ENCODE measurements at regions not wholly inside any gene's neighbourhood (a gene's known extent, or its start where the extent isn't known, plus 50 kb on each side); places are given as distances from the start of the nearest gene placed in this dataset.
"Not testable (repeated sequence)": the region's sequence is repeated elsewhere in the genome, so short reads cannot be mapped to it uniquely, and the experiment has no call there.

DNA sequence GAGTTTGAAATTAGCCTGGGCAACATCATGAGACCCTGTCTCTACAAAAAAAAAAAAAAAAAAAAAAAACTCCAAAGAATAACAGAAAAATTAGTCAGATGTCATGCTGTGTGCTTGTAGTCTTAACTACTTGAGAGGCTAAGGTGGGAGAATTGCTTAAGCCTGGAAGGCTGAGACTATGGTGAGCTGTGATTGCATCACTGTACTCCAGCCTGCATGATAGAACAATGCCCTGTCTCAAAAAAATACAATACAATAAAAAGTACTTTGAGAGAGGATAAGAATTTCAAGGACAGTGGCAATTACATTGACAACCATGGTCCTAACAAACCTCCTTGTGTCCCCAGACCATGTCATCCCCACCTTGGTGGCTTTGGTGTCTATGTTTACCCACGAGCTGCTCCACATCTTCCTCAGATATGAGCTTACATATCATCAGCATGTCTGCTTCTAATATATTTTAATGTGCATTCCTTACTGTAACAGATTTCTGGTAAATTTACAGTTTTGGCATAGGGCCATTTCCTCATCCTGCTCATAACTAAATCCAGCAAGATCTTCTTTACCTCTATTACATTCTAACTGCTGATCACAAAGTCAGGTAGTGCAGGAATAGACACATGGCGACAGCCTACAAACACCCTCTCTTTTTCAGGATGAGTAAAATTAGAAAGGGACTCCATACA is 437.7 kb upstream of the HNRNPA3 start:
- DNase-seq, result no peak

DNA sequence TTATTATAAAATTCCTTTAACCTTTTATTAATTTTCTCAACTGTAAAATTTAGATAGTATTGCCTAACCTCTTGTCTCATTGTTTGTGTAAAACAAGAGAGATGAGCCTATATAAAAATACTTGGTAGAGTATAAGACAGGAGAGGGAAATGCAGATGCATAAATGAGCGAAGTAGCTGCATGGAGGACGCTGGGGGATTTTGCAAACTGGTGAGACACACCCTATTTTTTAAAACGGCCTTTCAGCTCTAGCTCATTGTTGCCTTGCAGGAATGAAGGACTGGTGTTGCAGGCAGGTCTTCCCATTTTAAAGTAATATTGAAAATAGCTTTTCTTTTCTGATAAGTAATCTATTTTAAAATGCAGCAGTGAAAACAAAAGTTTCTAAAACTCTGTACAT is 435.3 kb upstream of the HNRNPA3 start:
- DNase-seq, result no peak

DNA sequence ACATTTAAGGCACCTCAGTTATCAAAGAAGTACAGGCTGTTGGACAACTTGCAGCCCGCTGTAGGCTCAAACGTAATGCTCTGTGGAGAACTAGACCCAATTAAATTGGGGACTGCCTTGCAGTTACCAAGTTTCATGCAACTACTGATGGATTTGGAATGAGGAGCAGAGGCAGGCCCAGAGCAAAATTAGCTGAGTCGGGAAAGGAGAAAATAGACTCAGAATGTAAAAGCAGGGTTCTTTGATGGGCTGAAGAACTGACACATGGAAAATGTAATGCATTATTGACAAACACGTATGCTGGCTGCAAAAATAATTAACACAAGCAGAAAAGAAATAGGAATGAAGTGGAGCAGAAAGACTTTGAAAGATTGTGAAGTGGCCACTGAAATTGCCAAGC is 432.7 kb upstream of the HNRNPA3 start:
- DNase-seq, result peak; percentile 4

DNA sequence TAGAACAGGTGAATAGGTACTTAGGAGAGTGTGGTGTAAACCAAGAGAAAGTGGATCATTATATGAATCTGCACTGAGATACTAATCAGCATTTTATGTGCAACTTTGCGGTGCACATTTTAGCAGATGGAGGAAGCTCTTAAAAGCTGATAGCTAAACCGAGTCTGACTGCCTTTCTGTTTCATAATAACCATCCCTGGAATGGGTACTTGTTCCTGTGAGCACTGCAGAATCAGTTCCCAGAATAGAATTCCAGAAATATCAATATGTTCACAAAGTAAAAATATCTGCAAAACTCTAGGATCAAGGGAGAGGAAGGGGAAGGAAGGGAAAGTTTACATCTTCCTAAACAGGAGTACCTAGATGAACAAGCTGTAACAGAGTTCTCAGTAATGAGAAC is 432.2 kb upstream of the HNRNPA3 start:
- no peak for DNase-seq

DNA sequence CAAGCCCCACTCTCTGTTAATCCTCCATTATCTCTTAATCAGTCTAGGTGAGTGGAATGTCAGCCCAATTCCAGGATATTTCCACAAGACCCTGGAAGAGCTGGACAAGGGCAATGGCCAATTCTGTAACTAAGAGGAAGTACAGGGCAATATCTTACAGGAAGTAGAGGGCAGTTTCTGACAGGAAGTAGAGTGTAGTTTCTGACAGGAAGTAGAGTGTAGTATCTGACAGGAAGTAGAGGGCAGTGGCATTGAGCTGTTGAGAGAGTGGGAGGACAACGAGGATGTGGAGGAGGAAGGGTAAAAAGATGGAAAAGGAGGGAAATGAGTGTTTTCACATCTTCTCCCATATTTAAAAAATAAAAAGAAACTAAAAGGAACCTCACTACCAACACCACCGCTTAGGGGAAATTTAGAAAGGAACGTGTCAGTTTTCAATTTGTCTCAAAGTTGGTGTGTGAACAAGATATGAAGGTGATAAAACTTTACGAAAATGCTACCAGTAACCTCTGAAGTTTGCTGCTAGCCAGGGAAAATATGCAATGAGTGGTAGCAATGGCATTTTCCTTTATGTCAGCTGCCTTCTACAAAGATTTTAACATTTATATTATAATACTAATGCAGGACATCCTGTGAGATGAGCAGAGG is 430.9 kb upstream of the HNRNPA3 start:
- DNase-seq, result no peak

DNA sequence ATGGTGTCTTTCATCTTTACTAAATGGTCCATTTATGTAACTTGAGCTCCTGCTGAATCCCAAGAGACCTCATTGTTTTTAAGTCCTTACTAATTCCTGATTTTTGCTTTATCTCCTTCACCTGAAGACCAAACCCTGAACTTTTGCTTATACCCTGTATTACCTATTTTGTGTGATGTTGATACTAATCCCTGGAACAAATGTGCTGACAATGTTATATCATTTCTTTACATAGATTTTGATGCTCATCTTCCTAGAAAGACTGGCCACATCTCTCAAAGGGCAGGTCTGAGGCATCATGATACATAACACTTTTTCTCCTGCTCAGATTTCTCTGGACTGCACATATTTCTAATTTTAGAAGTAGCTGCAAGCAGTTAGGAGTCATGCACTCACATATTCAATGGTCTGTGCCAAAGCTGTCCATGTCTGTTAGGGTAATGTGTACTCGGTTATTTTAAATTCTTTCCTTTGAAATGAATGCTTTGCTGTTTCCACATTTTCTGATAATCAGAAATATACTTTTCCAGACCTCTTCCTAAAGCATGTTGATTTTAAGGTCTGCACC is 427.9 kb upstream of the HNRNPA3 start:
- no peak for DNase-seq

DNA sequence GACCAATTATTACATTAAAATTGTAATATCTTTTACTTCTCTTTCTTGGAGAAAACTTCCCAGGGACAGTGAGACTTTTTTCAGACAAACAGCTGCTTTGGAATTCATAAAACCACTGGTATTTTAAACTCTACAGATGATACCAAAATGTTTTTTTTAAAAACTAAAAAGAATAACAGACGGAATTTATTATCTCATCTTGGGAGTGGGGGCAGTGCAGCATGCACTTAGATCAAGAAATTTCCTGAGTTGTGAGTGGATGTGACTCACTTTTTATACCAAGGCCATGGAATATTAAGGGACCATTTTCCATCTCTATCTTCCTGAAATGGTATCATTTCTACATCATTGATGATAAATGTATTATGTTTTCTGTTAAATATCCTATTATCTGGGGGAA is 422.8 kb upstream of the HNRNPA3 start:
- no peak for DNase-seq

DNA sequence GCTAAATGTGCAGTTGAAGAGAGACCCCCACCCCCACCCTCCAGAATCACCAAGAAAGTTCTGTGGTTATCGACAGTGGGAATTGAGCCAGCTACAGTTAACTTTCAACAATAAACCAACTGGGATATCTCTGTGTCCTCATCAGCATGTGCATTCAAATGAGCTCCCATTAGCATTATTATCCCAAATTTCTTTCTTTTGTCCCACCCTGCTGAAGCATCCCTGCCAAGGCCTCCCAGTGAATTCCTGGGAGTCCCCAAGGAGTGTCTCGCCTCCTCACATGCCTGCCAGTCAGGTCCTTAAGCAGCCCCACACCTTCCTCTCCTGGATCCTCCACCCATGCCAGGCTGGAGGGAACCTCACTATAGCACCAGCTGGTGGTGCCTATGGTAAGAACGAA is 422.1 kb upstream of the HNRNPA3 start:
- no peak for DNase-seq

DNA sequence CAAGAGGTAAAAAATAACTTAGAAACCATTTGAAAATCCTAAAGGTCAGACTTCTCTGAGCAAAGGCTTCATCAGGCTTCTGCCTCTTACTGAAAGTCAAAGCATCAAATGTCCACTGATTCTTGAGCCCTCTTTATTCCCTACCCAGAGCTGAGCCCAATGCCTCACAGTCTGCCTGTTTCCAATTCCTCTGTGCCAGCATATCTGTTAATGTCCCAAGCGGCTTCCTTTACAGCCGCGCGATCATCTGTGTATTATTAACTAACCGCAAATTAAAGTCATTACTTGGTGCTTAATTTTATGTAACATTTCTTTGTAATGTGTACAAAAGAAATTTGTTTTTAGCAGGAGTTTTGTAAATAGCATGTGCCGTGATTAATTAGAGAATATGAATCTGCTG is 418.8 kb upstream of the HNRNPA3 start:
- no peak for DNase-seq

DNA sequence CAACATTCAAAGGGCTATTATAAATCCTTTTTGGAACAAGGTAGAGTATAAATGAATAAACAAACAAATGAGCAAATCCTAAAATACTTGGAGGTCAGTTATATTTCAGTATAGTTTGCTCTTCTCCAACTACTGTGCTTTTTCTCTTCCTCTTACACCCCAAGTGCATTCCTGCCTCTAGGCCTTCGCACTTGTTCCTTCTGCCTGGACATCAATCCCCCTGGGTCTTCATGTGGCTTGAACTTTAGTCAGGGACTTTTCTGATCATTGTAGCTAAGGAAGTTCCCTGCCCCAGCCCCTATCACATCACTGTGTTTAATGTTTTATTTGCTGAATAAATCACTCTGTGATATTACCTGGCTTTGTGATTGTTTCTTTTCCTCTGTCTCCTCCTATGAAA is 418.2 kb upstream of the HNRNPA3 start:
- DNase-seq, result no peak

DNA sequence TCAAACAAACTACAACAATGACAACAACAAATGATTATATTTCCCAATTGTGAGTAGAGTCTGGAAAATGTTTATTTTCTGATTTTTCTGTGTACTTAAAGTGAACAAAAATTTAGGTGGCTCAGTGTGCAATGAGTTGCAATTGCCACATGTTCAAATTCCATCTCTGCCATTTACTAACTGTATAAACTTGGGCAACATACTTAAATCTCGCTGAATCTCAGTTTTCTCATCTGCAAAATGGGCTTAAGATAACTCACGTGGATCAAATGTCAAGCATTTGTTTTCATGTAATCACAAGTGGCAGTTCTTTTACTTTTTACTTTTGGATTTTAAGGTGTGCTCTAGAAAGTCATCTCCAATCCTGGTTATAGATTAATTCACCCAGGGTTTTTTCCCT is 416.8 kb upstream of the HNRNPA3 start:
- no peak for DNase-seq

DNA sequence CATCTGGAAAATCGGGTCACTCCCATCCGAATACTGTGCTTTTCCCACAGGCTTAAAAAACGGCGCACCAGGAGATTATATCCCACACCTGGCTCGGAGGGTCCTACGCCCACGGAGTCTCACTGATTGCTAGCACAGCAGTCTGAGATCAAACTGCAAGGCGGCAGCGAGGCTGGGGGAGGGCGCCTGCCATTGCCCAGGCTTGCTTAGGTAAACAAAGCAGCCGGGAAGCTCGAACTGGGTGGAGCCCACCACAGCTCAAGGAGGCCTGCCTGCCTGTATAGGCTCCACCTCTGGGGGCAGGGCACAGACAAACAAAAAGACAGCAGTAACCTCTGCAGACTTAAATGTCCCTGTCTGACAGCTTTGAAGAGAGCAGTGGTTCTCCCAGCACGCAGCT is 415.9 kb upstream of the HNRNPA3 start:
- DNase-seq, result not testable (repeated sequence)

DNA sequence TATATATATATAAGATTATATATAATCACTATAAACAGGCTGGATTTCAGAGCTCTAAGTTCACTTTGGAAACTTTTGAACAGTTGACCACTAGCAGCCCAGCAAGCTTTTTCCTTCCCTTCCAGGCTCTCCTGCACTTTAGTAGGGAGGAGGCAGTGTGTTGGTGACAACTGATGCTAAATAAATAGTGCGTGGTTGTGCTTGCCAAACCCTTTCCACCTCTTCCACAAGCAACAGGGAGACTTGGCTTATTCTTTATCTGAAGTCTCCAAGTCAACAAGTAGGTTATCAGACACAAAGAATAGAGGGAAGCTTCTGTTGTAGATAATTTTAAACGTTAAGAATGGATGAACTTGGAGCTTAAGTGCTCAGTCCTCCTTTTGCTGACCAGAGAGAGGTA is 408.2 kb upstream of the HNRNPA3 start:
- no peak for DNase-seq

DNA sequence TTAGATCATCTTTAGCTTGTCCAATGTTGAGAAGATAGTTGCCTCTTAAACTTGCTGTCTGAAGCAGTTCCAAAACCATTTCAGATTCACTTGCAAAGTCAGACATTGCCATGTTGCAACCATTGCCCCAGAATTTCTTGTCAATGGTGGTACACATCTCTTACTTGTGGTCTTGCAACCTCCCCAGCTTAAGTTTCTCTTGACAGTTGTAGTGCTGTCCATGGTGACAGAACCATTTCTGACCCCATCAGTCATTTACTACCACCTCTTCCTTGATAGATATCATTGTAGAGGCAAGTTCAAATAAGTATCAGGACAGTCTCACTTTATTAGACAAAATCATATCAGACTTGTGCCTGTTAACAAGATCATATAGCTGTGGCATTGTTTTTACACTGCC is 407.2 kb upstream of the HNRNPA3 start:
- no peak for DNase-seq

DNA sequence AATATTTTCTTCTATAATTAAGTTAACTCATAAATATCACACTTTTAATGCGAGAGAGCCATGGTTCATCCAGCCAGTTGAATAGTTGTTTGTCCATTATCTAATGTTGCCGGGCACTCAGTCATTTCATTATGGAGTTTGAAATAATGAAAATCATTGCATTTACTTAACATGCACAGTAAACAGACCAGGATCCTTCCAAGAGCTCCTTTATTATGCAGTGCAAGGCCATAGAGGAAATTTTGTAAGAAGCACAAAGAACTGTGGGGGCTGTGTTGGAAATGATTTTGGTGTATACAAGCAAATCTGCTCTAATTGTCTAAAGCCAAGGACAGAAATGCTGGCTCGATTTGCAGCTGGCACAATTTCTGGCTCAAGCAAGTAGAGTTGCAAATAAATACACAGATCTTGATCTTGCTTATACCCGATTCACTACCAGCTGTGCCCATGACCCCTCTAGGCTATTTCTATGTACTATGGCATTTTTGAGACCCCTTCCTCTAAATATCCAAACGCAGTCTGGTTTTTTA is 400.3 kb upstream of the HNRNPA3 start:
- DNase-seq, result no peak

DNA sequence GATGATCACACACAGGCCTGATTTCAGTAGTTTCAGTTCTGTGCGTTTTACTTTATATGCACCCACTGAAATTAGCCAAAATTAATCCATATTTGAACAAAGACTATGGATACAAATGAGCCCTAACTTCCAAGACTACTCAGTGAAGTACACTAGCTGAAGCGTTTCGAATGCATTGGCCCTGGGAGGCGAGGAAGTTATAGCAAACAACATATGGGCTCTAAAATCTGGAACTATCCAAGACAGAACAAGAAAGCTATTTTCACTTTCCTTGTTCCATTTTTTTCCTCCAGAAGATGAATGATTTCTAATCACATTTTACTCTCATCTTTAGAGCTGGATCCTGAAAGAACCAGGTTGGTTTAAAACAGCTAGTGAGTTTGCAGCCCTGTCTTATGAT is 399.4 kb upstream of the HNRNPA3 start:
- no peak for DNase-seq

DNA sequence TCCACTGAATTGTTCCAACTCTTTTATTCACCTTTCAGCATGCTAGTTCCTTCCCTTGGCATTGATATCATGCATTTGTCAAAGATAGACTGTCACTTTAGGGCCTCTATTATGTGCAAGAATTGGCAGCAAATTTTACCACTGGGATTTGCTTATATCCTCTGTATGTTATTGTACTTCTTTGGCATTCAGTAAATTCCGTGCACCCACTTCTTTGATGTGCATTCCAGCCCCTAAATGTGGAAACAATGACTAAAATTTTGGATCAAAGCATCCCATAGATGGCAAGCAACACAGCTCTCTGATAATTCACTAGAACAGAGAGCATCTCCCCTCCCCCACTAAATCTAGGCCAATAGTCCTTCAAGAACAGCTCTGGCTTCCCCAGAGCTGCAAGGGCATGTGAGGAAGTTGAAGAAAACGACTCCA is 399.0 kb upstream of the HNRNPA3 start:
- DNase-seq, result no peak

DNA sequence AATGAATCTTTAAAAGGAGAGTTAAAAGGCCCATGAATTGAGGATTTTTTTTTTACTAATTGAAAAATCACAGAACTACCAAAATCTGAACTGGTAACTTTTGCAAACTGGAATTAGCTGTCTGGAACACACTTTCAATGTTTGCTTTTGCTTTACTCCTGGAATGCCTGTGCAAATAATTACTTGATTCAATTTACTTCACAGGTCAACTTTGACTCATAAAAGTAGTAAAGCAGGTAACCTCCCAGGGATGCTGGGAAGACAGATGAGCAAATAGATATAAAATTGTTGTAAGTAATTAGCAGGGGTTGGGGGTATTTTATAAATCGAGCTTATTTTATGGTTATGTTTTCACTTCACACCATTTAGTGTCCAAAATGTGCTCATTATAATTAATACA is 398.3 kb upstream of the HNRNPA3 start:
- DNase-seq, result no peak

DNA sequence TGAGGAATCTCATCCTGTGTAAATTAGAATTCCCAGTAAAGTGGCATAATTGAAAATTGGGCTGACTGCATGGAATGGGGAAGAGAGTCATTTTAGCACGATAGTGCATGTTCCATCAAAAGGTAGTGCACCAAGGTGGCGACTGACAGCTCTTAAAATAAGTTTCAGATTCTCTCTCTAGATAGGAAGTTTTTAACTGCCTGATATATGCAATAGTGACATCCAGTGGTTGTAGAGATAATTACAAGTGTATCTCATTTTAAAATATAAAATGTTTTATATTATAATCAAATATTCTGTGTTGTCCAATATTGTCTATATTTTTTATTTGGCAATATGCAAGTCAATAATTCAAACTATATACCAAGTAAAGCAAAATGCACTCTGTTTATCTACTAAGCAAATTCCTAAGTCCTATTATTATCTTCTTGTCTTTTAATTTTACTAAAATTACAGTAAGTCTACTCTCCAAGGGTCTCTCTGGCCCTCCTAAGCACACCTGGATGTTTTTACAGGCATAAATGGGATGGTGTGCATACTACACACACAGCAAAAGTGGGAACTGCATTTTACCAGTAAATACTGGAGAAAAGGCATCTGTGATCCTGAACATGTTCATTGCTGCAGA is 397.7 kb upstream of the HNRNPA3 start:
- peak; percentile 54 for DNase-seq

DNA sequence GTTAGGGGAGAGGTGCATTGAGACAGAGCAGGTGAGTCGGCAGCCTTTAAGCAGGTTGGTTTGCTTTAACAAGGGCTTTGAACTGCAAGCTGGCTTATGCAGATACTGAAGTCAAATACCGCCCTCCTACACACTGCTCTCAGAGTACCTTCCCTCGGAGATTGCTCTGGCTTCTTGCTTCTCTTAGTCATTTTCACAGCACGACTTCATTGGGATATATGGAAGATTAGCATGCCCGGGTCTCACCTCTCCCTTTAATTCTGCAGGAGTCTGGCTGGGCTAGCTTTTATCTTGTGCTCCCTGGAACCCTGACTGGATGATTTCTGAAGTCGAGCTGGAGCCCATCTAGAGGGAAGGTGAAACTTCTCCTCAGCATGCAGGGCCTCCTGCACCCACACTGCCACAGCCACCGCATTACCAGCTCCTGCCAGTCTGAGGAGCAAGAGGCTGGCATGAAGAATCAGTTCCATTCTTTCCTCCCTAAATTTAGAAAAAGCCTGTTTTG is 395.5 kb upstream of the HNRNPA3 start:
- no peak for DNase-seq

DNA sequence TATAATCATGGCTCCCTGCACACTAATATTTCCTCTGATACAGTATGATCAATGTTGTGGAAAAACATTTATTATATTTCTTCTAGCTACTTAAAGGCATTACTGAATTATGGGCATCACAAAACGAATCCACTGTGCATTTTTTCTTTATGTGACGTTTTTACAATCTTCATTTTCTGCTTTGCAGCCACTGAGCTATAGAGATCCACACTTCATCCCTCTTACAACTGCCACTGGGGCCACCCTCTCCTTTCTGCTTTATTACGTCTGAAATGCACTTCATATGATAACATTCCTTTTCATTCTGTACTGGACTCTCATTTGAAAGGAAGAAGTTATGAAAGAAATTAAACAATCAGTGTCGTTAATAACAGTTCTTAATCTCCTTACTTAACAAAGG is 394.5 kb upstream of the HNRNPA3 start:
- DNase-seq, result no peak

DNA sequence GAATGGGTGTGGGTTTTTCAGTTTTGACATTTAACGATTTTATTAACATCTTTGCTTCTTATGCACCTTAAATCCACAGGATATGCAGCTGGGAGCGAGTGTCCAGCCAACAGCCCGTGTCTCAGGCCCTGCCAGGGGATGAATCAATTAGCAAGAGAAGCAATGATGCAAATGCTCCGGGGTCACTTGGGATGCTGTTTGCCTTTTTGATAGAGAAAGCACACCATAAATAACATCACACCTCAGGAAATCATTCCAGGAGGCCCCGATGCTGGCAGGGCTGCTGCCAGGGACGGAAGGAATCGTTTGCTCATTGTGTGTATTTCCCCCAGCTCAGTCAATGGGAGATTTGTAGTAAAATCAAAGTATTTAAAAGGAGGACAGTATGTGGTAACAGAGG is 394.0 kb upstream of the HNRNPA3 start:
- DNase-seq, result no peak

DNA sequence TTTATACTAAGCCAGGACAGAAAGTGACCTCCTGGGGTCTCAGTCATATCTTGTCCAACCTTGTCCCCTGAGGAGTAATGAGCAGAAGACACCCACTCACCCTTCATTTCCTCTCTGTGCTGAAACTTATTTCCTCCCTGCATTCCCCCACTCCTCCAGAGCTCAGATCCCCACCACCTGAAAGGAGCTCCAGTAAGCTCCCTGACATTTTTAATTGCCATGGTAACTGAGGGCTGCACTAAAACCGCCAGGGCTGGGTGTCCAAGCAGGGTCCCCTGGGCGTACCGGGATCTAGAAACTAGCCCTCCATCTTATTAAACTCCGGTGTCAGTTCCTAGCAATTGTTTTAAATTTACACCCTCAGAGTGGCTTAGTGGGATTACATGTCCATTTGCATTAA is 393.3 kb upstream of the HNRNPA3 start:
- no peak for DNase-seq

Measured in DMS79 treated with DMSO at 0.1 percent for 48 hours (cell line).